GM12873 (cell line): ENCODE measurements at regions not wholly inside any gene's neighbourhood (a gene's known extent, or its start where the extent isn't known, plus 50 kb on each side); places are given as distances from the start of the nearest gene placed in this dataset.

Experiments used
- CTCF ChIP-seq: IDR thresholded peaks from 2 replicates; pipeline ENCODE4 v1.5.1; 2012; ENCODE audit warnings: low read depth, mild to moderate bottlenecking, moderate library complexity, low read length, control low read depth; ENCODE audit not compliant: insufficient read depth; ENCODE audit errors: missing control alignments

- no peak for TF ChIP-seq CTCF
Observed at GRCh38 chr12:84174115-84174514, 738.5 kb downstream of the SLC6A15 start.

GRCh38 chr12:84172823-84173424, 739.7 kb downstream of the SLC6A15 start:
- TF ChIP-seq CTCF, result no peak

GRCh38 chr12:84166812-84167211, 745.8 kb downstream of the SLC6A15 start:
- TF ChIP-seq CTCF, result no peak

GRCh38 chr12:84165998-84166571, 746.5 kb downstream of the SLC6A15 start:
- no peak for TF ChIP-seq CTCF

- TF ChIP-seq CTCF, result no peak
Observed at GRCh38 chr12:84161296-84161695, 751.3 kb downstream of the SLC6A15 start.

- no peak for TF ChIP-seq CTCF
Observed at GRCh38 chr12:84159260-84159659, 753.3 kb downstream of the SLC6A15 start.

GRCh38 chr12:84157170-84157569, 755.4 kb downstream of the SLC6A15 start:
- no peak for TF ChIP-seq CTCF
